ENCODE measurements at regions not wholly inside any gene's neighbourhood (a gene's known extent, or its start where the extent isn't known, plus 50 kb on each side); places are given as distances from the start of the nearest gene placed in this dataset.

GRCh38 chr3:69602112-69602511, 137.2 kb upstream of the MITF start:
- TF ChIP-seq CTCF (IDR thresholded peaks at IDR 0.05; ENCODE audit: poor library complexity, severe bottlenecking): no peak
- TF ChIP-seq TAF1 (IDR thresholded peaks at IDR 0.05; ENCODE audit: low read depth): no peak
- no peak for TF ChIP-seq RAD21 (conservative IDR thresholded peaks at IDR 0.05)
- TF ChIP-seq SMC3 (conservative IDR thresholded peaks at IDR 0.05; ENCODE audit: poor library complexity): no peak
- no peak for TF ChIP-seq POLR2AphosphoS5 (IDR thresholded peaks at IDR 0.05)
- no peak for TF ChIP-seq EZH2 (IDR thresholded peaks at IDR 0.05; ENCODE audit: borderline replicate concordance, insufficient read depth, low read length, poor library complexity, severe bottlenecking)
- TF ChIP-seq EP300 (conservative IDR thresholded peaks at IDR 0.05; ENCODE audit: poor library complexity, severe bottlenecking): no peak

All from neural cell (in vitro differentiated cells).